ENCODE measurements at regions not wholly inside any gene's neighbourhood (a gene's known extent, or its start where the extent isn't known, plus 50 kb on each side); places are given as distances from the start of the nearest gene placed in this dataset.
"Not testable (repeated sequence)": the region's sequence is repeated elsewhere in the genome, so short reads cannot be mapped to it uniquely, and the experiment has no call there.

DNA sequence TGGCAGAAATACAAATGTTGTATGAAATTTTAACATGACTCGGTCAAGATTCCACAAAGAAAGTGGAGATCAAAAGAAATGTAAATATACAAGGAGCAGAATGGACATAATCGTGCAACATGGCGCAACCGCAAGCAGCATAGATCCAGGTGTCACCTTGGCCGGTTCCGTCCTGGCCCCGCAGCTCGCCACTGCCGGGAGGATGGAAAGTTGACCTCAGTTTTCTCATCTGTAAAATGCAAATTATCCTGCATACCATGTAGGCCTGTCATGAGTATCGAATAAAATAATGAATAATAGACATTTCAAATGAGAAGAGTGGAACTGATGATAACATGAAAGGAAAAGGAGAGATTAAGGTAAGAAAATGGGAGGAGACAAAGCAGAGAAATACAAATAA, 427.3 kb upstream of the SMIM21 start:
- no peak for DNase-seq (ENCODE audit: low read depth)

DNA sequence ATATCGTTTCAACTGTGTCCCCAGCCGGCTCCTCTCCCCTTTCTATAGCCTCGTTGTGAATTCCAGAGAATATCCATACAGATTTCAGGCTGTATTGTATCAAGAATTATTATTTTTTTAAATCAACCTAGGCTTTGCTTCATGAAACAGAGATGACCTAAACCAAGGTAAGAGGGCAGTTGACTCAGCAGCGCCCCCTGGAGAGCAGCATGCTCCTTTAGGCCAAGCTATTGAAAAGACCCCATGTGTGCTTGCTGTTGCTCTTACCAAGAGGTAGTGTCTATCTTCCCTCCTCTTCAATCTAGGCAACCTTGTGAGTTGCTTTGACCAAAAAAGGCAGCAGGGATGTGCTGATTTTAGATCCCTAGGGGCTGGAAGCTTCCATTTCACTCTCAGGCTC, 426.7 kb upstream of the SMIM21 start:
- no peak for DNase-seq (ENCODE audit: low read depth)

DNA sequence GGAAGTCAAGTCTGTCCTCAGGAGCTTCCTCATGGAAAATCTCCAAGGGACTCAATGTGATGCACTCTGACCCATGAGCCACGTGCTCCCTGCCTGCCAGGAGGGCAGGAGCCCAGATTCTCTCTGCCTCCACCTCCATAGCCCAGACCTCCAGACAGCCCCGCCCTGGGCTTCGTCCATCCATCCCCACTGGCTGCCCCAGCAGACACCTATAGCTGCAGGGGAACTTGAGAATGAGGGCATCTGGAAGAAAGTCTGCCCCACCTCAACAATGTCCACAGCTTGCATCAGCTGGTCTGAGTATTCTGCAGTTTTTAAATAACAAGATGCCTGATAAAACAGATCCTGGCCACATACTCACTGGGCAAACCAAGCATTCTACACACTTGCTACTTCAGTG, 418.8 kb upstream of the SMIM21 start:
- no peak for DNase-seq (ENCODE audit: low read depth)

DNA sequence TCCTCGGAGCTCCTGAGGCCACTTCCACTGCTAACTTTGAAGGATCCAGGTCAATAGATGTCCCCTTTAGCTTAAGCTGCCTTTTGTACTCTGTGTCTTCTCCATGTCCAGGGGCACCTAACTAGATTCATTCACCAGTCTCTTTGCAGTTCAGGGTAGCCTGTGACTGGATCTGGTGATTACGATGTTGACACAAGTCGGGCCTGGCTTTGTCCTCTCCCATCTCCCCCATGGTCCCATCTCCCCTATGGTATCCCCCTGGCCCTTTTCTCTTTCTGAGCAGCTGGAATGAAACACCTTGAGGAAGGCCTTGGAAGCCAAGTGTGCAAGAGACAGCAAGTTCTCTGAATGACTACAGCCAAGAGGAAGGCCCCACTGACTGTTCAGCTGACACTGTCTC, 417.9 kb upstream of the SMIM21 start:
- DNase-seq (ENCODE audit: low read depth): no peak

DNA sequence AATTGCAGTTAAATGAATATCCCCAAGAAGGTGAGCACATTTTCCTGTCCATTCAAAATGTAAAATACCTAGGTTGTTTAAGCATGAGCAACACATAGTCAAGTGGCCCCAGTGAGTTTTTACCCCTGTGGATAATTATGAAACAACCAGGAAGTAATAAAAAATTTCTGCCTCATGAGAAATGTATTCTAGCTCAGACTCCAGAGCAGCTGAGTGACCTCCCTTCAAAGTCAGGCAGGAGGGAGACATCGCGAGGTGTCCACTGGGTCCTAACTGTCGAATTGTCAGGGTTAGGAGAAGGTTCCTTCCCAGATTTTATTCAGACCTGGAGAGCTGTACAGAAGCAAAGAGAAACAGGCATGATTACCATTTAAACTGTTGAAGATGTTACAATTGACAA, 416.6 kb upstream of the SMIM21 start:
- DNase-seq (ENCODE audit: low read depth): no peak

DNA sequence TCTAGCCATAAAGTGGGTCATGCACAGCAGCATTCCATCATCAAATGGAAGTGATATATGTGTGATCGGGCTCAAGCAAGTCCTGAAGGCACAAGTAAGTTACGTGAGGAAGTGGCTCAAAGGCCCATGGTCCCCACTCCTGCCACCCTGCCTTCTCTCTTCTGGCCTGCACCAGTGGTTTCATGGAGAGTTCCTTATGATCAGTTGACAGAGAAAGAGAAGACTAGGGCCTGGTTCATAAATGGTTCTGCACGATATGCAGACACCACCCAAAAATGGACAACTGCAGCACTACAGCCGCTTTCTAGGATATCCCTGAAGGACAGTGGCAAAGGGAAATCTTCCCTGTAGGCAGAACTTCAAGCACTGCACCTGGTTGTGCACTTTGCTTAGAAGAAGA, 412.6 kb upstream of the SMIM21 start:
- no peak for DNase-seq (ENCODE audit: low read depth)

DNA sequence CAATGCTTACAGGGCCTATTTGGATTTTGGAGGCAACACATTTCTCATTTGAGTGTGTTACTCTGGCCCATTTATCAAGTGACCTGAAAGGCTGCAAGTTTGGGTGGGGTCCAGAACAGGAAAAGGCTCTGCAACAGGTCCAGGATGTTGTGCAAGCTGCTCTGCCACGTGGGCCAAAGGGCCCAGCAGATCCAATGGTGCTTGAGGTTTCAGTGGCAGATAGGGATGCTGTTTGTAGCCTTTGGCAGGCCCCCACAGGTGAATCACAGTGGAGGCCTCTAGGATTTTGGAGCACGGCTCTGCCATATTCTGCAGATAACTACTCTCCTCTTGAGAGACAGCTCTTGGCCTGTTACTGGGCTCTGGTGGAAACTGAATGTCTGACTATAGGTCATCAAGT, 412.2 kb upstream of the SMIM21 start:
- not testable (repeated sequence) for DNase-seq (ENCODE audit: low read depth)

DNA sequence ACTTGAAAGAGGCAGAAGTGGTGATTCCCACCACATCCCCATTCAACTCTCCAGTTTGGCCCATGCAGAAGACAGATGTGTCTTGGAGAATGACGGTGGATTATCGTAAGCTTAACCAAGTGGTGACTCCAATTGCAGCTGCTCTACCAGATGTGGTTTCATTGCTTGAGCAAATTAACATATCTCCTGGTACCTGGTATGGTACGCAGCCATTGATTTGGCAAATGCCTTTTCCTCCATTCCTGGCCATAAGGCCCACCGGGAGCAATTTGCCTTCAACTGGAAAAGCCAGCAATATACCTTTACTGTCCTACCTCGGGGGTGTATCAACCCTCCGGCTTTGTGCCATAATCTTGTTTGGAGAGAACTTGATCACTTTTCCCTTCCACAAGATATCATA, 411.5 kb upstream of the SMIM21 start:
- DNase-seq (ENCODE audit: low read depth): no peak

DNA sequence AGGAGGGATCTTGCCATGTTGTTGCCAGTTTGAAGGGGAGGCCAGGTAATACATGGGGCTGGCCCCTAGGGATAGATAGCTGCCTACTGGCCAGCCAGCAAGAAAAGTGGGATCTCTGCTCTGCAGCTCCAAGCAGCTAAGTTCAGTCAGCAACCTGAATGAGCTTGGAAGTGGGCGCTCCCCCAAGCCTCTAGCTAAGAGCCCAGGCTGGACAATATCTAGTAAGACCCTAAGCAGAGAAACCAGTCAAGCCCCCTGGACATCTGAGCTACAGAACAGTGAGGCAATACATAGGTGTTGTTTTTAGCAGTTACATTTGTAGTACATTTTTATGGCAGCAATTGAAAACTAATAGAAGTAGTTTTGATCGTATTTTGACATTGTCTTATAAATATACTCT, 409.8 kb upstream of the SMIM21 start:
- DNase-seq (ENCODE audit: low read depth): no peak

DNA sequence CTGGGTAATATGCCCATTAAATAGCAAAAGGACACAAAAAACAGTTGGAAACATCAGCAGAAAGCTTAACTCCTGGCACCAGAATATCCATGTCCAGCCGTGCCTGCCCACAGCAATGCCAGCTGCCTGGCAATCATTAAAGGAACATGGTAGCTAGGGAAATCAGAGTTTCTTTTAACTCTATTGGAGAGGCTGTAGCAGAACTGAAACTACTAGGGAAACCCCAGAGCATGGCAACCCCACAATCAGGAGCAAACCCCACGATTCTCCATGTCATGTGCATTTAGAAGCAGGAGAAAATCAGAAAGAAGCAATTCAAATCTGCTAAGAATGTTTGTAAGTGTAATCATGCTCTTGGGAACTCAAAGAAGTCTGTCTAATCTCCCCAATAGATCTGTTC, 409.0 kb upstream of the SMIM21 start:
- DNase-seq (ENCODE audit: low read depth): no peak

DNA sequence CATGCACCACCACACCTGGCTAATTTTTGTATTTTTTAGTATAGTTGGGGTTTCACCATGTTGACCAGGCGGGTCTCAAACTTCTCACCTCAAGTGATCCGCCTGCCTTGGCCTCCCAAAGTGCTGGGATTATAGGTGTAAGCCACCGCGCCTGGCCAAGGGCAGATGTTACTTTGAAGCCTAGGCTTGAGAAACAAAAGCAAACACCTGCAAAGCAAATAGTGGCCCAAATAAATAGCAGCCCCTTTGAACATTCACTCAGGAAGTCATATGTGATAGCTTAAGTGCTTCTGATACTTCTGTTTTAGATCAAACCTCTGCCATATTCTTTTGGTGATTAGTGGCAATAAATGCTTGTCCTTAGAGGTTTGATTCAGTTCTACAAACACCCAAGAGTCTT, 404.5 kb upstream of the SMIM21 start:
- no peak for DNase-seq (ENCODE audit: low read depth)

DNA sequence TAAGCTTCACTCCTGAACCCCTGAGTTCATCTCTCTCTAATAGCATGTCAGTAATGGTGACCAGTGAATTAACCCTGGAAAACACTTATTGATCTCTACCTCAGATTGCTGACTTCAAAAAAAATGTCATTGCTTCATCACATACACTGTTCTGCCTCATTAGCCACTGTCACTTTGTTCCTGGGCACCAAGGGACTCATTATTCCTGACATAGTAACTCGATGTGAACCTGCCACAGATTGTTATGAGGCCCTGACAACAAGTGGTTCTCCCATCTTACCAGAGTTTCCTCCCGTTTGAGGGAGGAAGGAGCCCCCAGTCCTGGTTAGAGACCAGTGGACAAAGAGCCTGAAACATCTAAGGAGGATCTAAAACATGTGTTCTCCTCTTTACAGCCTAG, 403.3 kb upstream of the SMIM21 start:
- no peak for DNase-seq (ENCODE audit: low read depth)

DNA sequence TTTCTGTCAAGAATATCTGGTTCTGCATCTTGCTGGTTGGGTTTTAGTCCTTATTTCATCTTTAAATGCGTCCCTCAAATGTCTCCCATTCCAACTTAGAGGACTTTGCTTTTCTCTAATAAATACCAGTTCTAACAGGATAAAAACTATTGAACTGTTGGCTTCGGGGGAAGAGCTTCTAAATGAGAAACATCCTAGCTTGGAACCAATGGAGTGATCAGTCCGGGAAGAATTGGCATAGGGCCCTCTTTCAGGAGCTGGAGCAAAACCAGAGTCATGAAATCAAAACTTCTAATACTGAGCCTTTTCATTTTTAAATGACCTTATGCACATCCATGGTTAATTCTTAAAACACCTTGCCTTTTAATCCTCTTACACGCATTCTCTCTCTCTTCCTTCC, 401.6 kb upstream of the SMIM21 start:
- no peak for DNase-seq (ENCODE audit: low read depth)

DNA sequence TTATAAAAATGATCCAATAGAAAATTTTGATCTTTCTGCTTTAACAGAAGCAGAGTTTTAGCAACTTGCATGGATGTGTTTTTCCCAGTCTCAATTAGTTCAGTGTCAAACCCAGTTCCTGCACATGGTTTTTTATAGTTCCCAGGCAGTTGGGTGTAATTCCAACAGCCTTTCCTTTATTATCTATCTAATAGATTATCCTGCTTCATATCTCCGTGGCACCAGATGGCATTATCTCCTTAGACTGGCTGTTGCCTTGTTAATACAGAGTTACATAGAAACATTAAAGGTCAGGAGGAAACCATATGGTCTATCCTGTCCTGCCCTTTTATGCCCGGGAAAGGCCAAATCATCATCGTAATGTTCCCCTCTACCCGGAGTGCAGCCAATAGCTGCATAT, 400.9 kb upstream of the SMIM21 start:
- DNase-seq (ENCODE audit: low read depth): no peak

DNA sequence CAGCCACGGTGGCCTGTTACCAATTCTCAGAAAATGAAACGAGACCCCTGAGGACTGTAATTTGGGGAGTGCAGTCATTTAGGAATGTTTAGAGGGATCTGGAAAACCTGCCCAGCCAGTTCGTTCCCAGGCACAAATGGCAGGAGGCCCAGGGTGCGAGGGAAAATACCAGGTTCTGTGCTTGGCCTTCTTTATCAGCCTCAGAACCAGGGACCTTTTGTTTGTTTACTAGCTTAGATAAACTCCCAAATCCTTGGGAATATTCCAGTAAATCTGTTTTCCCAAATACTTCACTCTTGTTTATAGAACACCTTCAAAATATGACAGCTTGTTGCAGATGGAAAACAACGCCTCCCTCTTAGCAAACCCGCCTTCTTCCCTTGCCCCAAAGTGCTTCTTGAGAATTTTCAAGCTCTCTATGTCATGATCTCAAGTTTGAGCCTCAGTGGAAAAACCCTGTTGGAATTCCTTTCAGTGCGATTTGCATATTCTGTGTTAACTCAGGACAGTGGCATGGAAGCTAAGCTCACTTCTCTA, 400.3 kb upstream of the SMIM21 start:
- no peak for DNase-seq (ENCODE audit: low read depth)

DNA sequence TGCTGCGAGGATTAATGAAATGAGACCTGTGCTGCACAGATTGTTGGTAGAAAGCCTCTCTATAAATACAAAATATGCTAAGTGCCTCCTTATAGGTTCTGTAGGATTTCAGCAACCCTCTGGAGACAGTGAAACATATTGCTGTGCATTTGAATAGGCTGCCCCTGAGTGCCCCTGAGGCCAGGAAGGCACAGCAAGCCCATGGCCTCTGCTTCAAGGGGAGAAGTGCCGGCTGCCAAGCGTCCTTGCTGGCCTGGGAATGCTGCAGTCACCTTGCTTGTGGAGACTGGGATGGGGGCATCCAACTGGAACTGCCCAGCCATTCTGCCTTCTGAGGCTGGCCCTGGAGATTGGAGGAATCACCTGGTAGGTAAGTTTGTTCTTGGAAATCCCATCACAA, 397.2 kb upstream of the SMIM21 start:
- DNase-seq (ENCODE audit: low read depth): no peak

DNA sequence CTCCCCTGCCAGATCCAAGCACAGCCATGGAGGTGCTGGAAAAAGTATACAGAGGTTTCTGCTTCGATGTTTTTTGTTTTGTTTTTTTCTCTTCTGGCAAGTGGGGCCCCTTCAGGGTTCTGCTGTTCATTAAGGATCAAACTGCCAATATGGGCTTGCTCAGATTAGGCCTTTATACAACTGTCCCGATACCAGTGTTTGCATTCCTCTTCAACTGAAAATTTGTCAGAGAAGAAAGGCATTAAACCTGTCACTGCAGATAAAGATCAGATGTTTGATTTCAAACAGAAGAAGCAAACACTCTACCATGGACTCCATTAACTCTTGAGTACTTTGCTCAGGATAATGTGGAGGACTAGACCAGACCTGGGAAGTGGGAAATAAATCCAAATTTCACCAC, 396.0 kb upstream of the SMIM21 start:
- no peak for DNase-seq (ENCODE audit: low read depth)

DNA sequence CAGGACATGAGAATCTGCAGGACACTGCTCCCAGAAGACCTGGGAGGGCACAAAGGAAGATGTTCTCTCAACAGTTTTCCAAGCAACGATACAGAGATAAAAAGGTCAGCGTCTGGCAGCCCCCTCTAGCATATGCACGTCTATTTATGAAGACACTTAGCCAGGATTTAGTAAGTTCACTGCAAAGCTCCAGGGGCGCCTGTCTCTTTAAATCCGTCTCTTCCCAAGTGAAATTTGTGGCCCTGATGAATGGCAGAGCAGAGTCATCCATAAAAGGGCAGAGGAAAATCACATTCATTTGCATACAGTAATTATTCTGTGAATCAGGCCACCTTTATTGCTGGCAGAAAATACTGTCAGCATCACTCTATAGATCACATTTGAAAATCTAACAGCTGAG, 390.9 kb upstream of the SMIM21 start:
- DNase-seq (ENCODE audit: low read depth): no peak

DNA sequence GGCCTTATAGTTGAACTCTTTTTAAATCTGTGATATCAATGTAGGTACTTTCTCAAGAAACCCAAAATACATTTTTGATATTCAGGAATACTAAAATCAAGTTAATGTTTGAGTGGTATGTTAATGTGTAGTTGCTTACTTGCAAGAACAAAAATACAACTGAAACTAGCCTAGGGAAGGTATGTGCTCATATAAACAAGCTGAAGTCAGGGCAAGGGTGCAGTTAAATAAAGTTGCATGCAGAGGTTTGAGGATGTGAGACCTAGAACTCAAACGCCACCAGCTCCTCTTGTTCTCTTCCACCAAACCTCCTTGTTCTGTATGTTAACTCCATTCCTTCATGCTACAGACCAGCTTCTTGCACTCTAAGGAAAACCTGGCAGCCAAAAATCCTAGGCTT, 388.3 kb upstream of the SMIM21 start:
- no peak for DNase-seq (ENCODE audit: low read depth)

DNA sequence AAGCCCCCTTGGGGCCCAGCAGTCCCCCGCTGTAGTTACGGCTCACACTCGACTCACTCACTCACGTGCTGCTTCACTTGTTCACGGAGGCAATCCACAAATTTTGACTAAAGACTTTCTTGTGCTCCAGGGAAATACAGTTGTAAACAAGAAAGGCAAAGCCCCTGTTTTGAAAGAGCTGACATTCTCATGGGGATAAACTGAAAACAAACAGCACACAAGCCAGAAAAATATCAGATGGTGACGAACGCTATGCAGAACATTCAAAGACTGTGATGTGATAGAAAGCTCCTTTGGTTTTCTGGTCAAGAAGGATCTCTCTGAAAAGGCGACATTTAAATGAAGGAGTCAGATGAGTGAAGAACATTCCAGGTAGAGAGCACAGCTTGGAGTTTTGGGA, 385.3 kb upstream of the SMIM21 start:
- DNase-seq (ENCODE audit: low read depth): no peak

DNA sequence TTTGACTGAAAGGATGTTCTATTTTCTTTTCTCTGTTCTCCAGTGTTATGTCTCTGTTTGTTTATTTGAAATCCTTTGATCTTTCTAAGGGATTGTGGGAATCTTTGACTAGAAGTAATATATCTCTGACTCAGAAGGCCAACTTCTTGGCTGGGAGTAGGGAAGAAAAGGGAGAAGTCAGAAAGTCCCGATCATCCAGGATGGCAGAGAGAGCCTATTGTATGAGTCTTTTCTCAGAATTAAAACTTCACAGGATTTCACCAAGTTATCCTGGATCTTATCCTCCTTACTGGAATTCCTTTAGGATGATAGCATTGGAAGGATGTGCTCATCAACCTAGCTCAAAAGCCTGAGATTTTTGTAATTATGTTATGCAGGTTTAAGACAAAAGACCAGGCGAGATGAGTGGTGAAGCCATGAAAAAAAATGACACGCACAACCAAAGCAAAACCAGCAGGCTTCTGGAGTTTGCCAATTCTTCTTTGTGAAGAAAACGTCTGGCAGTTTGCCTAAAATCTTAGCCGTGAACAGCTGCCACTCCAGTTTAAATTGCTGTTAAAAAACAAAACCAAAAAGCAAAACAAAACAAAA, 383.6 kb upstream of the SMIM21 start:
- DNase-seq (ENCODE audit: low read depth): no peak

DNA sequence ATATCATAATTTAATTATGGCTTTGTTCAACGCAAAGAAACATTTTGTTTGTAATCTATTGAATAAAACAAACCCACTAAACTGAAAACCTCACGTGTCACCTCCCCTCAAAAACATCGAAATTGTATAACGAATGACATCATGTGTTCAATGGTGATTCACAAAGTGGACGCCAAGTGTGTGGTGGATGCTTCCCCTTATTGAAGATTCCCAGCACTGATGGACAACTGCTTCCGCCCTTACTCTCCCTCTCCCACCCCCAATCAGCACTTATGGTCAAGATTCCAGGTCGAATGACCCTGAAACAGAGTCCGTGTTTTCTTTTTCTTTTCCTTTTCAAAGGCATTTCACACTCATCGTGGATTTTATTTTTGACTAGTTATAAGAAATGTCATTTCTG, 383.0 kb upstream of the SMIM21 start:
- no peak for DNase-seq (ENCODE audit: low read depth)

DNA sequence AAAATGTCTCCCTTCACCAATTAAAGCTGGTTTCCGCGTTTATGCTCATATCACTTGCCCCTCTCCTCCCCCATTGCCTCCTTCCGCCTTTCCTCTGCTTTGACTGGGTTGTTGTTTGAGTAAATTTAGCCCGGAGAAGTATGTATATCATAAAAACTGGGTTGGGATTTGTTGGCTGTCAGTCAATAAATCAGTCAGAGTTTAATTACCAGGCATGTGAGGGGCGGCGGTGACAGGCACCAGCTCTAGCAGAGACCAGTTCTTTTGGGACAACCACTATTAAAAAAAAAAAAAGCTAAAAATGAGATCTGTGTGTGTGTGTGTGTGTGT, 382.4 kb upstream of the SMIM21 start:
- no peak for DNase-seq (ENCODE audit: low read depth)

DNA sequence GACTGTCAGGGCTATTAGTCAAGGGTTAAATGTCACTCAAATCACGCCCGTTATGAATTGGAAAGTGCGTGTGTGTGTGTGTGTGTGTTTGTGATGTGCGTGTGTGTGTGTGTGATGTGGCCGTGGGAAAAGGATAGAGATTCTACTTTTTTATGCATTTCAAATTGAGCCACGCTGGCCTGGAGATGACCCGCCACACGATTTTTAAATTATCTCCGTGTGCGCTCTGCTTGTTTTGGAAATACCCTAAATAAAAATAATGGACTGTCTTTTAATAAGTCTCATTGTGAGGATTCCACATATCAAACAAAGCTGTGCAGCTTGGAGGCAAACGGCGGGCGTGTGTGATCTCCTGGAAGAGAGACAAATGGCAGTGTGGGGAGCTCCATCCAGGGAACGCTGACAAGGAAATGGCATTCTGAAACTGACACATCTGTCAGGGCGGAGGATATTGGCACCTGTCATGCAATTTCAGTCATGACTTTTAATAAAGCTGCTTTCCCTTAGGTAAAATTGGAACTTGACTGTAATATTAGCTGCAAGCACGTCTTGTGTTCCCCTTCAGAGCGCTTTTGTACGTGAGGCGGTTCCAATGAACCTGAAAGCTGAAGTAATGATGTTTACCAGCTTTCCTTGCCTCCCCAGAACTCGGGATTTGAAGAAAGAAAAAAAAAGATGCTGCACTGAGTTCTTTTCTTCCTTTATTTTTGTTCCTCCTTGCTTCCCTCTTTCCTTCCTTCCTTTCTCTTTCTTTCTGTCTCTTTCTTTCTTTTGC, 381.8 kb upstream of the SMIM21 start:
- no peak for DNase-seq (ENCODE audit: low read depth)

All from GM04503 (cell line).